HCT116 (cell line): ENCODE measurements at regions not wholly inside any gene's neighbourhood (a gene's known extent, or its start where the extent isn't known, plus 50 kb on each side); places are given as distances from the start of the nearest gene placed in this dataset.

Source experiments
- CTCF ChIP-seq, 3 experiments: fragments of 200-600 bp in 1 of 3; sonication (generic) in 1 of 3; IDR thresholded peaks in 2 of 3; conservative IDR thresholded peaks in 1 of 3; 2 replicates each; pipeline ENCODE4 v1.5.1; 2012 to 2017; ENCODE audit warnings: low read depth in 2 of 3, low read length in 2 of 3, antibody characterized with exemption in 1 of 3, borderline replicate concordance in 1 of 3, control low read depth in 1 of 3, mild to moderate bottlenecking in 1 of 3, mixed read lengths in 1 of 3, mixed run types in 1 of 3, moderate library complexity in 1 of 3; ENCODE audit not compliant: insufficient read depth in 1 of 3
- EZH2 ChIP-seq: fragments of 200-600 bp; sonication (generic); IDR thresholded peaks from 2 replicates; pipeline ENCODE4 v1.6.1; 2017; ENCODE audit warnings: antibody characterized with exemption, mixed run types
- EZH2phosphoT487 ChIP-seq: fragments of 200-600 bp; IDR thresholded peaks from 2 replicates; pipeline ENCODE4 v1.6.1; 2018; ENCODE audit warnings: antibody characterized with exemption, borderline replicate concordance
- JUND ChIP-seq: IDR thresholded peaks from 2 replicates; pipeline ENCODE4 v1.6.1; 2012
- POLR2A ChIP-seq: IDR thresholded peaks from 2 replicates; pipeline ENCODE4 v1.7.0; 2011; ENCODE audit warnings: borderline replicate concordance; ENCODE audit not compliant: insufficient read depth, insufficient read length; ENCODE audit errors: extremely low read depth
- POLR2AphosphoS5 ChIP-seq: IDR thresholded peaks from 2 replicates; pipeline ENCODE4 v1.6.1; 2011; ENCODE audit warnings: mild to moderate bottlenecking, low read depth, low read length, moderate library complexity
- RAD21 ChIP-seq: IDR thresholded peaks from 2 replicates; pipeline ENCODE4 v1.6.1; 2012; ENCODE audit warnings: low read depth, mild to moderate bottlenecking
- SIN3A ChIP-seq: IDR thresholded peaks from 2 replicates; pipeline ENCODE4 v1.6.1; 2012; ENCODE audit warnings: low read depth
- SP1 ChIP-seq: IDR thresholded peaks from 2 replicates; pipeline ENCODE4 v1.6.1; 2012; ENCODE audit warnings: low read depth
- YY1 ChIP-seq: IDR thresholded peaks from 2 replicates; pipeline ENCODE4 v1.6.1; 2011; ENCODE audit warnings: low read length, low read depth, moderate library complexity, mild to moderate bottlenecking; ENCODE audit not compliant: insufficient replicate concordance; ENCODE audit errors: extremely low read depth
- ZFX ChIP-seq: fragments of 450-650 bp; IDR thresholded peaks from 2 replicates; pipeline ENCODE4 v1.6.1; 2017
- ZNF274 ChIP-seq: fragments of 200-500 bp; sonication (Bioruptor generic); IDR thresholded peaks from 2 replicates; pipeline ENCODE4 v1.6.1; 2014; ENCODE audit warnings: mild to moderate bottlenecking, low read depth, low read length, inconsistent platforms
- TF ChIP-seq, protein P1 (sequence below): IDR thresholded peaks from 2 replicates; pipeline ENCODE4 v1.6.1; 2012

DNA sequence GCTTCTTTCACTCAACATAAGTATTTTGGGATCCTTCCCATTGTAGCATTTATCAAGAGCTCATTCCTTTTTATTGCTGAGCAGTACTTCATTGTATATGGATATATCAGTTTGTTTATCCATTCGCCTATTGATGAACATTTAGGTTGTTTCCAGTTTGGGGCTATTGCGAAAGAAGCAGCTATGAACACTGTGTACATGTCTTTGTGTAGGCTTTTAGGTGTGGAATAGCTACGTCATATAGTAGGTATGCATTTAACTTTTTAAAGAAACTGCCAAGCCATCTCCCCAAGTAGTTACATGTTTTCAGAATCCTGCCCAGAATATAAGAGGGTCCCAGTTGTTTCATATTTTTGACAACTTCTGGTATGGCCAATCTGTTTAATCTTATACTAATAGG, 468.1 kb downstream of the IPMK start:
- TF ChIP-seq POLR2AphosphoS5 (no peak), CTCF (IDR thresholded peaks at IDR 0.05 in 2 of 3, conservative IDR thresholded peaks at IDR 0.05 in 1 of 3; ENCODE audit: borderline replicate concordance in 1 of 3, insufficient read depth in 1 of 3, low read depth in 2 of 3, low read length in 2 of 3) (no peak), EZH2phosphoT487 (no peak), POLR2A (no peak), ZFX (no peak), ZNF274 (no peak), RAD21 (no peak), EZH2 (no peak), YY1 (no peak), SP1 (no peak), SIN3A (no peak), JUND (no peak)
- TF ChIP-seq, protein P1, sequence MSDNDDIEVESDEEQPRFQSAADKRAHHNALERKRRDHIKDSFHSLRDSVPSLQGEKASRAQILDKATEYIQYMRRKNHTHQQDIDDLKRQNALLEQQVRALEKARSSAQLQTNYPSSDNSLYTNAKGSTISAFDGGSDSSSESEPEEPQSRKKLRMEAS: no peak
